ENCODE measurements at regions not wholly inside any gene's neighbourhood (a gene's known extent, or its start where the extent isn't known, plus 50 kb on each side); places are given as distances from the start of the nearest gene placed in this dataset.

DNA sequence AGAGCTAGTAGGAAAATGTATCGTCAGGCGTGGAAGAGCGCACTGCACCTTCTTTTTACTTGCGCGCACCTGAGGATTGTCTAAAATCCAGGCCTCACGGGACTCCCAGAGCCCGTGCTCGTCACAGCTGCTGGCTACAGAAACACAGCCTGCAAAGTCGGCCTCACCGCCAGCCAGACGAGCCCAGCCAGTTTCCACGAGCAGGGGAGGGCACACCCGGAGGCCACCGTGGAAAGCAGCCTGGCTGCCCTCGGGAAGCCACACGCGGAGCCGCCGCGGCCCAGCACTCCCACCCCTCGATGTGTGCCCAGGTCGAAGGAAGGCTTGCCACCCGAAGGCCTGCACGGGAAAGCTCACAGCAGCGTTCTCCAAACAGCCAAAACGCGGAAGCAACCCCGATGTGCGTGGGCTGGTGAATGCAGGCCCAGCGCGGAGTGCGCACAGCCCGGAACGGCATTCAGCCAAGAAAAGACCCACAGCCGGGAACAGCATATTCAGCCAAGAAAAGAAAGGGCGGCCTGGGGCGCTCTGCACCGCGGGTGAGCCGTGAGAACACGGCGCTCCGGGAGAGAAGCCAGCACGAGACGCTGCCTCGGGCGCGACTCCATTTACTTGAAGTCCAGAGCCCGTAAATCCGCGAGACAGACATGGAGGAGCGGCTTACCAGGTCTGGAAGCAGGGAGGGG lies 53.9 kb upstream of the SALL3 start:
- no peak for TF ChIP-seq CTCF (IDR thresholded peaks at IDR 0.05; ENCODE audit: insufficient read depth, low read length, poor library complexity, severe bottlenecking)
- H3K4me3 ChIP-seq (ENCODE audit: low read depth, low read length) = no peak overlapping the region
- H3K27me3 ChIP-seq (ENCODE audit: control insufficient read depth, insufficient read depth, low read length) = no peaks in the 10 kb centered on the region
- no peak for DNase-seq (ENCODE audit: low read depth)
- H3K36me3 ChIP-seq (ENCODE audit: control insufficient read depth, insufficient read depth, low read length) = no peaks in the 10 kb centered on the region

GRCh38 chr18:78926243-78926615 lies 53.4 kb upstream of the SALL3 start:
- H3K27me3 ChIP-seq (ENCODE audit: control insufficient read depth, insufficient read depth, low read length) = no peaks in the 10 kb centered on the region
- no peak overlapping the region for H3K4me3 ChIP-seq (ENCODE audit: low read depth, low read length)
- H3K36me3 ChIP-seq (ENCODE audit: control insufficient read depth, insufficient read depth, low read length) = no peaks in the 10 kb centered on the region
- DNase-seq (ENCODE audit: low read depth) = no peak
- no peak for TF ChIP-seq CTCF (IDR thresholded peaks at IDR 0.05; ENCODE audit: insufficient read depth, low read length, poor library complexity, severe bottlenecking)

- no peak for DNase-seq (ENCODE audit: low read depth)
- no peak overlapping the region for H3K4me3 ChIP-seq (ENCODE audit: low read depth, low read length)
- H3K36me3 ChIP-seq (ENCODE audit: control insufficient read depth, insufficient read depth, low read length) = no peaks in the 10 kb centered on the region
- TF ChIP-seq CTCF (IDR thresholded peaks at IDR 0.05; ENCODE audit: insufficient read depth, low read length, poor library complexity, severe bottlenecking) = no peak
- H3K27me3 ChIP-seq (ENCODE audit: control insufficient read depth, insufficient read depth, low read length) = no peaks in the 10 kb centered on the region
Measured at GRCh38 chr18:78927156-78927555, 52.5 kb upstream of the SALL3 start.

DNA sequence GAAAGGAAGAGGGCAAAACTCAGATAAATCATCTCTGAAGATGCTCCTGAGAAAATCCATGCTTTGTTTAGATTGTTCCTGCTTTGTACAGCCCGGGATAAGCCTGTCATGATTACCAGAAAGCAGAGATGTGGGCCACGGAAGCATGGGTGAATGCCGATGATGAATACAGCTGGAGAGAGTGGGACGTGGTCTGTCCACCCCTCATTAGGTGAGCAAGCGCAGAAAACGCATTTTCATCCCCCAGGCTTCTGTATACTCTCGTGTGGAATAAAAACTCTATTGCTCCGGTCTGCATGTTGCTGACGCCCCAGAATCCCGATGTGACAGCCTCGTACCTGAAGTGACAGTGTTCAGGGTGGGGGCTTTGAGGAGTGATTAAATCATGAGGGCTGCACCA lies 52.0 kb upstream of the SALL3 start:
- no peak for TF ChIP-seq CTCF (IDR thresholded peaks at IDR 0.05; ENCODE audit: insufficient read depth, low read length, poor library complexity, severe bottlenecking)
- Histone ChIP-seq H3K36me3 (ENCODE audit: control insufficient read depth, insufficient read depth, low read length) (no peaks in the 10 kb centered on the region), H3K4me3 (ENCODE audit: low read depth, low read length) (no peak overlapping the region), H3K27me3 (ENCODE audit: control insufficient read depth, insufficient read depth, low read length) (no peaks in the 10 kb centered on the region)
- no peak for DNase-seq (ENCODE audit: low read depth)

- Histone ChIP-seq H3K36me3 (ENCODE audit: control insufficient read depth, insufficient read depth, low read length) (no peaks in the 10 kb centered on the region), H3K4me3 (ENCODE audit: low read depth, low read length) (no peak overlapping the region), H3K27me3 (ENCODE audit: control insufficient read depth, insufficient read depth, low read length) (no peaks in the 10 kb centered on the region)
- no peak for DNase-seq (ENCODE audit: low read depth)
- no peak for TF ChIP-seq CTCF (IDR thresholded peaks at IDR 0.05; ENCODE audit: insufficient read depth, low read length, poor library complexity, severe bottlenecking)
Measured at GRCh38 chr18:78928076-78928475, 51.5 kb upstream of the SALL3 start.

DNA sequence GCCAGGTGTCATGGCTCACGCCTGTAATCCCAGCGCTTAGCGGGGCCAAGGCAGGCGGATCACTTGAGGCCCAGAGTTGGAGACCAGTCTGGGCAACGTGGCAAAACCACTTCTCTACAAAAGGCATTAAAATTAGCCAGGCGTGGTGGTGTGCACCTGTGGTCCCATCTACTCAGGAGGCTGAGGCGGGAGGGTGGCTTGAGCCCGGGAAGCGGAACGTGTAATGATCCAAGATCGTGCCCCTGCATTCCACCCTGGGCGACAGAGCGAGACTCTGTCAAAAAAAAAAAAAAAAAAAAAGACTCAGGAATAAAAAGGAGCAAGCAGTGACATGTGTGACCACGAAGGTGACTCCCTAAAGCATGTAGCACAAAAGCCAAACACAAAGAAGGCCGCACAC lies 50.1 kb upstream of the SALL3 start:
- TF ChIP-seq CTCF (IDR thresholded peaks at IDR 0.05; ENCODE audit: insufficient read depth, low read length, poor library complexity, severe bottlenecking) = no peak
- no peak for DNase-seq (ENCODE audit: low read depth)
- Histone ChIP-seq H3K36me3 (ENCODE audit: control insufficient read depth, insufficient read depth, low read length) (no peaks in the 10 kb centered on the region), H3K27me3 (ENCODE audit: control insufficient read depth, insufficient read depth, low read length) (no peaks in the 10 kb centered on the region), H3K4me3 (ENCODE audit: low read depth, low read length) (no peak overlapping the region)
